Endodermal cell (in vitro differentiated cells): ENCODE measurements at regions not wholly inside any gene's neighbourhood (a gene's known extent, or its start where the extent isn't known, plus 50 kb on each side); places are given as distances from the start of the nearest gene placed in this dataset.
A peak's percentile ranks its signal among the peaks of the same experiment; 100 is the strongest.

Experiments
- DNase-seq: peaks from one replicate; pipeline ENCODE4 v3.0.0-alpha.2; 2017
- H3K27ac ChIP-seq: 2 replicates; pipeline ENCODE4 v1.5.1; 2013; ENCODE audit warnings: mild to moderate bottlenecking, low read depth, low read length, moderate library complexity
- H3K27me3 ChIP-seq: 2 replicates; pipeline ENCODE4 v1.6.1; 2013; ENCODE audit warnings: mild to moderate bottlenecking, low read length, moderate library complexity; ENCODE audit not compliant: insufficient read depth, control insufficient read depth, poor library complexity, severe bottlenecking
- H3K36me3 ChIP-seq: 2 replicates; pipeline ENCODE4 v1.7.0; 2013; ENCODE audit warnings: mild to moderate bottlenecking, low read length, moderate library complexity; ENCODE audit not compliant: control insufficient read depth, insufficient read depth
- H3K4me1 ChIP-seq: one replicate; pipeline ENCODE4 v1.7.0; 2013; ENCODE audit warnings: low read length; ENCODE audit not compliant: control insufficient read depth, insufficient read depth
- H3K4me3 ChIP-seq: 2 replicates; pipeline ENCODE4 v1.5.1; 2013; ENCODE audit warnings: mild to moderate bottlenecking, low read length, moderate library complexity
- H3K9ac ChIP-seq: 2 replicates; pipeline ENCODE4 v1.6.1; 2013; ENCODE audit warnings: mild to moderate bottlenecking, low read length, moderate library complexity; ENCODE audit not compliant: poor library complexity, severe bottlenecking; ENCODE audit errors: extremely low read depth
- H3K9me3 ChIP-seq: 2 replicates; pipeline ENCODE4 v1.6.1; 2013; ENCODE audit warnings: mild to moderate bottlenecking, low read length, moderate library complexity; ENCODE audit not compliant: control insufficient read depth
- H3K27ac Mint-ChIP-seq: 2 replicates; pipeline ENCODE4 v1.8.0; 2020; ENCODE audit warnings: mixed read lengths
- H3K27me3 Mint-ChIP-seq: 2 replicates; pipeline ENCODE4 v1.8.0; 2021; ENCODE audit warnings: mild to moderate bottlenecking, mixed read lengths; ENCODE audit not compliant: insufficient read depth
- H3K36me3 Mint-ChIP-seq: 2 replicates; pipeline ENCODE4 v1.8.0; 2020; ENCODE audit warnings: low read depth, mixed read lengths
- H3K4me1 Mint-ChIP-seq: 2 replicates; pipeline ENCODE4 v1.8.0; 2020; ENCODE audit warnings: mixed read lengths
- H3K4me3 Mint-ChIP-seq: 2 replicates; pipeline ENCODE4 v1.8.0; 2020; ENCODE audit warnings: mild to moderate bottlenecking, moderate library complexity, mixed read lengths
- H3K9me3 Mint-ChIP-seq: 2 replicates; pipeline ENCODE4 v1.8.0; 2020; ENCODE audit warnings: mild to moderate bottlenecking, mixed read lengths
- WGBS, 2 experiments: methylation state at CpG; one replicate each; pipeline versions ENCODE4 v1.1.5 to v1.1.7; 2013; ENCODE audit warnings: missing lambda C conversion rate in 2 of 2, mixed read lengths in 1 of 2; ENCODE audit not compliant: insufficient coverage in 1 of 2, insufficient read length in 1 of 2; 5-methylcytosine and 5-hydroxymethylcytosine counted together
- TF ChIP-seq, protein P1 (sequence below): fragments of 200-600 bp; sonication (generic); conservative IDR thresholded peaks from 2 replicates; pipeline ENCODE4 v1.5.0; 2021; ENCODE audit warnings: antibody characterized with exemption, mild to moderate bottlenecking

DNA sequence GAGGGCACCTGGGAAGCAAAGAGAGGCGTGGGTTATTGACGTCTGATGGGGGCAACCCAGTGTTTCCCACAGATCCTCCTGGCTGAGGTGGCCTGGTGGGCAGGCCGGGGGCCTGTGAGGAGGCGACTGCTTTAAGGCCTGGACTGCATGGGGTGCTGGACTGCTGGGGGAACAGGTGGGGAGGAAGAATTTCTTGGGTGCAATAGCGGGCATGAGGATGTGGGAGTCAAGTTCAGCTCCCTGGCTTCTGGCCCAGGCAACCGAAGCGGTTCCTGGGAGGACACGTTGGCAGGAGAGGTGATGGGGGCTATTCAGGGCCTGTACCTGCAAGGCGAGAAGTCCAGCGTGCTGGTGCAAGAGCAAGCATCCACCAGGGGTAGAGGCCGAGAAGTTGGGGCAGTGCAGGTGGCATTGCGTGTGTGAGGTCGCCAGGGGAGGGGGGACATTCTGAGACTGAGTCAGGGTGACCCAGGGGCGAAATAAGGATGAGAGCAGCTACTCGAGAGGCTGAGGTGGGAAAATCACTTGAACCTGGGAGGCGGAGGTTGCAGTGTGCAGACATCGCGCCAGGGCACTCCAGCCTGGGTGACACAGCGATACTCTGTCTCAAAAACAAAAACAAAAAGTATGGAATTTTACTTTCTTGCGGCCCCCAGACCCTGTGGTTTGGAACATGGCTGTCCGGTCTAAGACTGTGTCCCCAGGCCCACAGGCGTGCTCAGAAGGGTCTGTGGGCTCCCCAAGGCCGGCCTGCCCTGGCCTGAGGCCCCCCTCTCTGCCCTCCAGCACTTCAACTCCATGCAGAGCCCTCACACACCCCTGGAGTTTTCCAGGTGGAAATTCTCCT is 53.6 kb upstream of the ELN start:
- H3K27ac ChIP-seq: peak overlapping the region; percentile 85
- H3K27me3 ChIP-seq: no peaks in the 10 kb centered on the region
- H3K4me1 Mint-ChIP-seq: no peaks in the 10 kb centered on the region
- TF ChIP-seq, protein P1, sequence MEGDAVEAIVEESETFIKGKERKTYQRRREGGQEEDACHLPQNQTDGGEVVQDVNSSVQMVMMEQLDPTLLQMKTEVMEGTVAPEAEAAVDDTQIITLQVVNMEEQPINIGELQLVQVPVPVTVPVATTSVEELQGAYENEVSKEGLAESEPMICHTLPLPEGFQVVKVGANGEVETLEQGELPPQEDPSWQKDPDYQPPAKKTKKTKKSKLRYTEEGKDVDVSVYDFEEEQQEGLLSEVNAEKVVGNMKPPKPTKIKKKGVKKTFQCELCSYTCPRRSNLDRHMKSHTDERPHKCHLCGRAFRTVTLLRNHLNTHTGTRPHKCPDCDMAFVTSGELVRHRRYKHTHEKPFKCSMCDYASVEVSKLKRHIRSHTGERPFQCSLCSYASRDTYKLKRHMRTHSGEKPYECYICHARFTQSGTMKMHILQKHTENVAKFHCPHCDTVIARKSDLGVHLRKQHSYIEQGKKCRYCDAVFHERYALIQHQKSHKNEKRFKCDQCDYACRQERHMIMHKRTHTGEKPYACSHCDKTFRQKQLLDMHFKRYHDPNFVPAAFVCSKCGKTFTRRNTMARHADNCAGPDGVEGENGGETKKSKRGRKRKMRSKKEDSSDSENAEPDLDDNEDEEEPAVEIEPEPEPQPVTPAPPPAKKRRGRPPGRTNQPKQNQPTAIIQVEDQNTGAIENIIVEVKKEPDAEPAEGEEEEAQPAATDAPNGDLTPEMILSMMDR: no peak
- H3K4me1 ChIP-seq: no peaks in the 10 kb centered on the region
- H3K9me3 ChIP-seq: no peaks in the 10 kb centered on the region
- H3K9ac ChIP-seq: no peak overlapping the region
- no peaks in the 10 kb centered on the region for H3K36me3 ChIP-seq
- peaks cover 10% of the 10 kb centered on the region for H3K27me3 Mint-ChIP-seq
- 92% methylated on average over 12 to 23 of the region's 23 CpGs for WGBS, 2 experiments
- no peak overlapping the region for H3K4me3 Mint-ChIP-seq
- DNase-seq: no peak
- no peak overlapping the region for H3K4me3 ChIP-seq
- no peak overlapping the region for H3K27ac Mint-ChIP-seq
- no peaks in the 10 kb centered on the region for H3K9me3 Mint-ChIP-seq
- H3K36me3 Mint-ChIP-seq: no peaks in the 10 kb centered on the region

DNA sequence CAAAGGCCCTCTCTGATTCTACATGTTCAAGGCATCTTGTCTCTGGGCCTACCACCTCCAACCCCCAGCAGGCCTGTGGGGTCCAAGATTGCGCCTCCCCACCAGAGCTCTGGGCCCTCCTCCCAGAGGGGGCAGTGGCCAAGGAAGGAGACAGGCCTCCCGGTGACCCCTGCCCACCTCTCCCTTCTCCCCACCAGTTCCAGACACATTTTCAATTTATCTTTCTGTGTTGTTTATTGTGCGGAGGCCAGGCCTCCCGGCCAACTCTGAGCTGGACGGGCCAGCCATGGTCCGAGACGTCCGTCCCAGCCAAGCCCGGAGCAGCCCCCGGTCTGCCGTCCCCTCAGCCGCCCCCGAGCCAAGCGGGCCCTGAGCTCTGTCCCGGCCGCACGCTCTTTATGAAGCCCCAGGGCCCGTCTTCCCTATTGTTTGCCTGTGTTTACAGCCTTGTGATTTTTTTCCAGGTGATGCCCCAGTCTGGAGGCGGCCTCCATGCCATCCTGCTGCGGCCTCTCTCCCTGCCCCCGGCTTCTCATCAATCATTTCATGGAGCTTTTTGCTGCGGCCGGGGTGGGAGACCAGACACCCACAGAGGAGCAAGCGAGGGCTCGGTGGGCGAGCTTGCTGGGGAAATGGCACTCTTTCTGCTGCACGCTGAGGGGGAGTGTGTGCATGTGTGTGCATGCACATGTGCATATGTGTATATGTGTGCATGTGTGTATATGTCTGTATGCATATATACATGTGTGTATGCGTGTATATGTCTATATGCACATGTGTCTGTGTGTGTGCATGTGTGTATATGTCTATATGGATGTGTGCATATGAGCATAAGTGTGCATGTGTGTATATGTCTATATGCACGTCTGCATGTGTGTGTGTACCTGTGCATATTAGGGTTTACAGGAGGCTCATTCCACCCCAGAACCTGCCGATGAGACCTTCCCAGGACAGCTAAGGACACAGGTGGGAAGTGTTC is 52.7 kb upstream of the ELN start:
- Histone ChIP-seq H3K27me3 (no peaks in the 10 kb centered on the region), H3K4me1 (no peaks in the 10 kb centered on the region), H3K9me3 (no peaks in the 10 kb centered on the region), H3K4me3 (no peak overlapping the region), H3K9ac (no peak overlapping the region), H3K36me3 (no peaks in the 10 kb centered on the region), H3K27ac (peak overlapping the region; percentile 85)
- no peak overlapping the region for H3K27ac Mint-ChIP-seq
- H3K4me1 Mint-ChIP-seq: no peaks in the 10 kb centered on the region
- H3K9me3 Mint-ChIP-seq: no peaks in the 10 kb centered on the region
- peaks cover 10% of the 10 kb centered on the region for H3K27me3 Mint-ChIP-seq
- no peak for DNase-seq
- no peaks in the 10 kb centered on the region for H3K36me3 Mint-ChIP-seq
- 86 to 90% methylated on average over 20 to 30 of the region's 30 CpGs for WGBS, 2 experiments
- TF ChIP-seq, protein P1: no peak
- H3K4me3 Mint-ChIP-seq: no peak overlapping the region

DNA sequence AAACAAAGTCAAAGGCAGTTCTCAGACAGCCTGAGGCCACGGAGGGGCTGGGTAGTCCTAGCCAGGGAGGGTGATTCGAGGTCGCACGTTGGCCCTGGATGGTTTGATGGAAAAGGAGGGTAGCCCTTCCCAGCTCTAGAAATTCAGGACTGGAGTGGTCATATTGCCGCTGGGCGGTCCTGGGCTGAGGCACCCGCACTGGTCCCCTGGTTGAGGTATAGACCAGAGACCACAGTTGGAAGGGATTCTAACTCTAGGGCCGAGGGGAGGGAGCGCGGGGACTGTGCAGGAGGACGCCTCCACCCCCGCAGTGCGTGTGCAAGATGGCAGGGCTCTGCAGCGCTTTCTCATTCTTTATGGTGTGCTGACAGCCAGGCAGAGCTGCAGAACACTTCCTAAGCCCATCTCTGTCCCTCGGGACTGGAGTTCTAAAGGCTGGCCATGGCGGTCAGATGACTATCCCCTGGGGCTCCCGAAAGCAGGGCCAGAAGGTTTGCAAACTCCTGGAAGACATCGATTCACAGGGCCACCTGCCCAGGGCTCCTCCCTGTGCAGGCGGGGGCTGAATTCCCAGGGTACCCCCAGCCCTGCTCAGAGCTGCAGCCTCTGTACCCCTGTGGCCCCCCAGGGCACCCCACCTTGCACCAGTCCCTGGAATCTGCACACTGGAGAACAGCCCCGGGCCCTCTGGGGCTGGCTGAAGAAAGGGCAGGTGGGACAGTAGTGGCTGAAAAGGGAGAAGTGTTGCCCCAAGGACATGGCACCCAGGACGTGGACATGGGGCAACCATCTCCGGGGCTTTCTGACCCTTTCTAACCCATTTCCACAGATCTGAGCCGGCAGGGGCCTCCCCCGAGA is 51.0 kb upstream of the ELN start:
- H3K27me3 Mint-ChIP-seq: peaks cover 3% of the 10 kb centered on the region
- Histone ChIP-seq H3K9me3 (no peaks in the 10 kb centered on the region), H3K4me3 (no peak overlapping the region), H3K4me1 (no peaks in the 10 kb centered on the region), H3K36me3 (no peaks in the 10 kb centered on the region), H3K27me3 (no peaks in the 10 kb centered on the region), H3K27ac (no peak overlapping the region), H3K9ac (no peak overlapping the region)
- peak; percentile 35 for DNase-seq
- TF ChIP-seq, protein P1: no peak
- no peak overlapping the region for H3K27ac Mint-ChIP-seq
- H3K36me3 Mint-ChIP-seq: no peaks in the 10 kb centered on the region
- H3K4me1 Mint-ChIP-seq: peaks cover 5% of the 10 kb centered on the region
- H3K9me3 Mint-ChIP-seq: no peaks in the 10 kb centered on the region
- no peak overlapping the region for H3K4me3 Mint-ChIP-seq
- WGBS, 2 experiments: 88% methylated on average over 17 to 24 of the region's 24 CpGs
